COLO668 (cell line): ENCODE measurements at regions not wholly inside any gene's neighbourhood (a gene's known extent, or its start where the extent isn't known, plus 50 kb on each side); places are given as distances from the start of the nearest gene placed in this dataset.

Experiments used
- DNase-seq: peaks from one replicate; lab custom pipeline; 2025; ENCODE audit not compliant: unreplicated experiment; lab: John Stamatoyannopoulos, UW

DNA sequence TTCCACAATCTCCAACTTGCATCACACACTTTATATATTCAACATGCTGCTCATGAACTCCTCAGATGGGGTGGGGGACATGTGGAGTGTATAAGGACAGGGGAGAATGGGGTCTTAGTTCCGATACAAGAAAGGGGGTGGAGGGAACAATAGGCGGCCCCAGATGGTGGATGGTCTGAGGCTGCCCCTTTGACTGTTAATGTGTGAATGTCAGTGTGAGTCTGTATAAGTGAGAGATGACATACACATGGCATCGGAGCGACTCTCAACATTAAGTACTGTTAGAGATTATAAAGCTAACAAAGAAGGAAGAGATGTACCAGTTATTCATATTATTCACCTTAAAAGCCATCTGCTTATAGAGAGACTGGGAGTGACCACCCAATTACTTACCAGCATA lies 193.1 kb downstream of the AXIN2 start:
- no peak for DNase-seq

DNA sequence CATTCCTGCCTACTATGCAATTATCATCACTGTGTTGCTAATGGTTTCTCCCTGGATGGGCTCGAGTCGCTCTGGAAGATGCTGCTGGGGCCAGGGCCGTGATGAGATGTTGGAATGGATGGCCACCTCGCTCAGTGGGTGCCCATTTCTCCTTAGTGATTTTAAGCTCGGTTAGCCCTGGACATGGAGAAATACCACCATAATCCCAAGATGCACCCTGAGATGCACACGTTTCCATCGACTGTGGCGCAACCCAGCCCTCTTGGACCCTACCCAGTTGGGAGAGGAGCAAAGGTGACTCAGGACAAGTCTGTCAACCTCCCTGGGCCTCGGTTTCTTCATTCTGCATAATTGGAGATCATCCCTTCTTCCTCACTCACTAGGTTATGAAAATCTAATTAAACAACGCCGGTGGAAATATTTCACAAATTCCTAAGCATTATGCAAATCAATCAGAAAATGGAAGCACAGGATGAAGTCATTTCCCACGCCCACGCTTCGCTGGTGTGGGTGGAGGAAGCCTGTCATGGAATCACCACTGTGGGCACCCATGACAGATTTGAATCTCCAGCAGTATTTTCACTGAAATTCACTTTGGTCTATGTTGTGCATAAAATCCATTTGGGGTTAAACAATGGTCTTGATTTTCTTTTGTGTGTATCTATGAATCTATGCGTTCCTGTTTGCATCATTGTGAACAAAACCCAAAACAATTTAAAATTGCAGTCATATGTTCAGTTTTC lies 195.2 kb downstream of the AXIN2 start:
- no peak for DNase-seq

DNA sequence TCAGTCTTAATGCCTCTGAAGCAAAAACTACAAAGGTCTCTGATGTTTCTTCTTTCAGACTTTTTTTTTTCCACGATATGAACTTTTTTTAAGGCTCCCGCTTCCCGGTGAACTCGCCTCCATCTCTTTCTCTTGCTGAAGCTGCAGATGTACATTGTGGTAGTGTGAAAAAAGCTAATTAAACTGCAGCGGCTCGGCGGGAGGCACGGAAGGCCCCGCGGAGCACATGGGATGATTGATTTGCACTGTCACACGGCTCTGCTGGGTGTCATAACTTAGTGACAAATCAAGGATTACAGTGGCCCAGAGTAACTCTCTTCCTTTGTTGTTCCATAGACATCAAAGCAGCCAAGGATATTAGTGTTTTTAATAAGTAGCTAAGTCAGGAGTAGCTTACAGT lies 196.3 kb downstream of the AXIN2 start:
- no peak for DNase-seq

DNA sequence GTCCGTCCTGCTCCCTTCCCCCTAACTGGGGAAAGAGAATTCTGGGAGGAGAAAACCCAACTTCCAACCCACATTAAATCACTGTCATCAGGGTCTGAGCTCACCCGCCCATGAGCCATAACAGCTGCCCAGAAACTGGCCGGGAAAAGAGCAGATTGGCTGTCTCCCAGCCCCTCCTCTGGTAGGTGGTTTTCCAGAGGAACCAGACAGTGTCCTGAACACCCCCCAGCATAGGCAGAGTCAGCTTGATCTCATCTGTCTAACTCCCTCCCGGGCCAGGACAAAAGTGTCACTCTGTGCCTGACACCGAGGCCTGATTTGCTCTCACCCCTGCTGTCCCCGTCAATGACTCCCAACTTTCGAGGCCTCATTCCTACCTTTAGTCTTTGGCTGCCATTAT lies 197.0 kb downstream of the AXIN2 start:
- DNase-seq: no peak

DNA sequence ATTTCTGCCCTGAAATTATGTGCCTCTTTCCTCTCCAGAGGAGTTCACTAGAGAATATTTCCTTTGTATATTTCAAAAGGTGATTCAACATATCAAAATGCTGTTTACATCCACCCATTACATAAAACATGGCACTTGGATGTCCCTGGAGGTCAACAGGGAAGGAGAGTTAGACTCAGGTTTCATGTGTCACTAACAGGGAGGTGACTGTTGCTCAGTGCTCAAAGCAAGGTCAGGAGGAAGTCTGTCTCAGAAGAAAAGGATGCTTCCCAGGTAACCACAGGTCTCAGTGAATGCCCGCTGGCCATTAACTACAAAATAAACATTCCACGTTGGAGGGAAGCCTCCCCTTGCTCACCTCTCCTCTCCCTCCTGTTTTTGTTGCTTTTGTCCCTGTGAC lies 198.6 kb downstream of the AXIN2 start:
- DNase-seq: no peak

DNA sequence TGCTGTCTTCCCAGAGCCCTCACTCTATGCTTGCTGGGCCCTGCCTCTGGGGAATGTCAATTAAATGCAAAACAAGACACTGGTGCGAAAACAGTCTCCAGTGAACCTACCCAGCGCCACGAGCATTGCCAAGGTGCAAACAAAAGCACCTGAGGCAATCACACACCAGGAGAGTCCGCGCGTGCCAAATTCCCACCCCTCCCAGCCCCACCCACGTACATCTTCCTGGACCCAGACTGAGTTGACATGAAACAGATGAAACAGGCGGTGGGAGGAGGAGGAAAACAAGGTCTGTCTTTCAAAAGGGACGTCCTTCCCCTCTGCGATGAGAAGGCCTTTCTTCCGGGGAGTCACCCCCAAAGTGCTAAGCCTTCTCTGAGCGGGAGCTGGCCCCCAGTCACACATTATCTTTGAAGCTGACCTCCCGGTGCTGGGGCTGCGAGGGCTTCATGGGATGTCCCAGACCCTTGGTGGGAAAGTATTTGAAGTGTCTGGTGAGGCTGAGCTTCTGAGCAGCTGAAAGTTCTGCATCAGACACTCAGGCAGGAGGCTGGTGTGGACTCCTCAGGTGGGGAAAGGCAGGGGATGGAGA lies 200.4 kb downstream of the AXIN2 start:
- no peak for DNase-seq

DNA sequence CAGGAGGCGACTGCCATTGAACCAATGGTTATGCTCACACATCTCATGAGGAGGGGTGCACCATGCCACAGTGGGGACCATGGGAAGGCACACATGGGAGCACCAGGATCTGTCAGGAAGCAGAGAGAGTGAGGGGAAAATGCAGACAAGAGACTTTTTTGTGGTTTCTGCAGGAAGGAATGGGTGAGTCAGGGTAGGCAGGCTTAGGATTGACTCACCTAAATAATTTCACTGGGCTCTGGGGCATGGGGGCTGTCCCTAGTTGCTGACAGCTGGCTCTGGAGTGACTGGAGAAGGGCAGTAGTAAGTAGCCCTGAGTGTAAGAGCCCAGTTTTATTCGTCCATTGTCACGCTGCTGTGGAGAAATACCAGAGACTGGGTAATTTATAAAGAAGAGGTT lies 202.4 kb downstream of the AXIN2 start:
- DNase-seq: no peak

DNA sequence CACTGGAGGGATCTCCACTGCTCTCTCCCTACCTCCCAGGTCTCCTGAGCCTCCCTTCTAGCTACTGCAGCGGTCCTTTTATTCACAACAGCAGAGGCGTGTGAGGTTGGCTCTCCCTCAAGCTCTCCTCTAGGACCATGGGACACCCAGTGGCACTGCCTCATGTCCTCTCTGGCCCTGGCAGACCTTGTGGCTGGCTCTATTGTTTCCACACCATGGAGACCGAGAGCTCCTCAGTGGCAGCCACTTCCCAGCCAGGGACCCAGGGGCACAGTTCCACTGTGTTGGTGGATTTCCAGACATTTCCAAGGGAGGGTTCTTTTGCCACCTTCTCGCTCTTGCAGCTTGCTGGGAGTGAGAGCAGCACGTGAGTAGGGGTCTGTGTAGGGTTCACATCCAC lies 204.9 kb downstream of the AXIN2 start:
- DNase-seq: no peak

DNA sequence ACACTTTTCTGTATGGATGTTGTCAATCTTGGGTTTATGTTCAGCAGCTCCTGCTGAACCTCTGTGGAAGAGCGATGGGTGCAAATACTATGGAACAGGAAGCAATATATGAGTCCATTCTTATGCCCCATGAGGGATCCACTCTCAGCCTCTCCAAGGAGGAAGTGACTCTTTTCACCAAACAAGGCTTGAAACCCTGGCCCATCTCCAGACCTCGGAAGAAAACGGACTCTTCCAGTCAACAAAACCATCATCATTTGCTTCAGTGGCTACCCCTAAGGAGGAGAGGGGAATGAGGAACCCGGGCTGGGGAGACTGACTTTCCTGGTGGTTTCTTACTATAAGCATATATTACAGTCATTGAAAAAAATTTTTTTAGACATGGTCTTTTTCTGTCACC lies 206.2 kb downstream of the AXIN2 start:
- no peak for DNase-seq

DNA sequence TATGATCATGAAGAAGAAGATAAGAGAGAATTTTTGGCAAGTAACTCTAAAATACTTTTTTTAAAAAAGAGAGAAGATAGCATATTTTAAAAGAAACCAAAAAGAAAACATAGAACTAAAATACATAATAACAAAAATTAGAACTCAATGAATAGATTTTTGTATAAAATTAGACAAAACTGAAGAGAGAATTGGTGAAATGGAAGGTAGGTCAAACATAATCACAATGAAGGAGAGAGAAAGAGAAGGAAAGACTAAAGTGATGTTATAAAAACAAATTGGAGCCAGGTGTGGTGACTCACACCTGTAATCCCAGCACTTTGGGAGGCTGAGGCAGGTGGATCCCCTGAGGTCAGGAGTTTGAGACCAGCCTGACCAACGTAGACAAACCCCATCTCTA lies 211.5 kb downstream of the AXIN2 start:
- DNase-seq: no peak

DNA sequence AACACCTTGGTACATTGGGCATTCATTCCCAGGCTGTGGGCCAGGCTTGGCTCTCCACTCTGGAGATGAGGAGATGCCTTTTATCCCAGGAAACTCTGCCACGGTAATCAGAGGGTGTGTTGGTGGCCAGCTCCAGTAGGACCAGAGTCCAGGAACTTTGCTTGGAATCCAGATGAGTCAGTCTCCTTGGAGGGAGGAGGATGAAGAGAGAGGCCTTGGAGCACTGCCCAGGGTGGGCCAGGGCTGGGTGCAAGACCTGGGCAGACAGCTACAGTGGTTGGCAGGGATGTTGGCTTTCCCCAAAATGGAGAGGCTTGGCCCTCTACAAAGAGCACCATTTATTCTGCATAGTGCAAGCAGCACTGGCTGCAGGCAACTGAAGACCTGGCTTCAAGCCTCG lies 209.0 kb downstream of the RGS9 start:
- DNase-seq: no peak

DNA sequence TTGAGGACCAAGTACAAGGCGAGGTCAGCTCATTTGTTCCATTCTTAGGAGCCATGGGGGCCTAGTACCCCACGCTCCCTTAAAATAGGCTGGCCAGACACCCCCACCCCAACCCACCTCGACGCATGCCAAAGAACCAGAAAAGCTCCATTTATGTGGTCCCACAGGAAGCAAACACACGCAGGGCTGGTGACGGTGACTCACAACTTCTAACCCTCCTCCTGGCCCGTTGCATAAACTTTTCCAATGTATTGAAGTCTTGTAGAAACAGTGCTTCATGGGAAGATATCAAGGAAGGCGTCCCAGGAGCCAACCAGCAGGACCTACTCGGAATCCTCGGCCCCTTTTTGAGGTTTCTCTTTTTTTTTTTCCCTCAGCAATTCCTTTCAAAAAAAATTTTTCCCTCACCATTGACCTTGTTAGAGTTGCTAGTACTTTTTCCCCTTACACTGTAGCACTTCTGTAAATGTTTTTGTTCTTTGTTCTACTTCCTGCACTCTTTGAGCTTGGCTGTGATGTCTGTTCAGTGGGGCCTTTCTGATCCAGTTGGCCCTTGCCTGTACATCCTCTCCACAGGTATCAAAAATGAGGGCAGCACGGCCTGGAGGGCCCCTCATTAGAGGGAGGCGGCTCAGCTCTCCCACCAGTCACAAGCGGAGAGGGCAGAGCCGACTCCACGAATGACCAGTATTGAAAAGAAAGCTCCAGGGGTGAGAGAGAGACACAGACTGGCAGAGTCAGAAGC lies 208.3 kb downstream of the RGS9 start:
- DNase-seq: no peak

DNA sequence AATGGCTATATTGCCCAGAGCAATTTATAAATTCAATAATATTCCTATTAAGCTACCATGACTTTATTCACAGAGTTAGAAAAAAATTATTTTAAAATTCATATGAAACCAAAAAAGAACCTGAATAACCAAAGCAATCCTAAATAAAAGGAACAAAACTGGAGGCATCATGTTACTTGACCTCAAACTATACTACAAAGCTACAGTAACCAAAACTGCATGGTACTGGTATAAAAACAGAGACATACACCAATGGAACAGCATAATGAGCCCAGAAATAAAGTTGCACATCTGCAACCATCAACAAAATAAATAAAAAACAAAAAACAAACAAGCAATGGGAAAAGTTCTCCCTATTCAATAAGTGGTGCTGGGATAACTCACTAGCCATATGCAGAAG lies 203.2 kb downstream of the RGS9 start:
- DNase-seq: no peak

DNA sequence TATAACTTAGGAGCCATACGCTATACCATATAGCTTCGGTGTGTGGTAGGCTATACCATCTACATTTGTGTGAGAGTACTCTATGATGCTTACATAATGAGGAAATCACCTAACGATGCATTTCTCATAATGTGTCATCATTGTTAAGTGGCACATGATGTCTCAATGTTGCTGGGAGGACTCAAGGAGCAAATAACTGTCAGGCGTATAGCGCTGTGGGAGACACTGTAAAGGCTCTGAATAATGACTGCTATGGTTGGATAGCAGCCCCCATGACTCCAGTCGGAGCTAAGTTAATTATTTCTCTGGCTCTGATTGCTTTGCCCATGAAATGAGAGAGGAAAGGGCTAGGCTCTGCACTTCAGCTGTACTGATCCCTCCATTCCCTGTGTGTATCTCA lies 197.2 kb downstream of the RGS9 start:
- no peak for DNase-seq

DNA sequence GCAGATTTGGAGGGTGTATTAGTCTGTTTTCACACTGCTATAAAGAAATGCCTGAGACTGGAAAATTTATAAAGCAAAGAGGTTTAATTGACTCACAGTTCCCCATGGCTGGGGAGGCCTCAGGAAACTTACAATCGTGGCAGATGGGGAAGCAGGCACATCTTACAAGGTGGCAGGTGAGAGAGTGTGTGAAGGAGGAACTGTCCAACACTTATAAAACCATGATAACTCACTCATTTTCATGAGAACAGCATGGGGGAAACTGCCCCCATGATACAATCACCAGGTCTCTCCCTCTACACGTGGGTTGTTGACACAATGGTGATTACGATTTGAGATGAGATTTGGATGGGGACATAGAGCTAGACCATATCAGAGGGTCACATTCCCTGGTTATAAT lies 195.6 kb downstream of the RGS9 start:
- no peak for DNase-seq

DNA sequence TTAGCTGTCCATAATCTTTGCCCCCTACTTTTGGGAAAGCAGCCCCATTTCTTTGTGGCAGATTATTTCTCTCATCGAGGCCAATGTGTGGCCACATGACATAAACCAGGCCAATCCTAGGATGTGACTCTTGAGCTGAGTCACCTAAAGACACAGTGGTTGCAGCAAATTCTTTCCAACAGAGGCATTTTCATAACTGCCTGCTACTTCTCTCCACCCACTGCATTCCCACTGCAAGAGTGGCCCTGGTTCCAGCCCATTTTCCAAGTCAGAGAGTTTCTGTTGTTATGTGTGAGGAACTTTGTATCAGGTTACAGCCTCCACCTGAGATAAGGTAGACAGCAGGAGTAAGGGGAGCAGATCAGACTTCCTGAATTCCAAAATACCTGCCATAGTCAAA lies 195.2 kb downstream of the RGS9 start:
- no peak for DNase-seq

DNA sequence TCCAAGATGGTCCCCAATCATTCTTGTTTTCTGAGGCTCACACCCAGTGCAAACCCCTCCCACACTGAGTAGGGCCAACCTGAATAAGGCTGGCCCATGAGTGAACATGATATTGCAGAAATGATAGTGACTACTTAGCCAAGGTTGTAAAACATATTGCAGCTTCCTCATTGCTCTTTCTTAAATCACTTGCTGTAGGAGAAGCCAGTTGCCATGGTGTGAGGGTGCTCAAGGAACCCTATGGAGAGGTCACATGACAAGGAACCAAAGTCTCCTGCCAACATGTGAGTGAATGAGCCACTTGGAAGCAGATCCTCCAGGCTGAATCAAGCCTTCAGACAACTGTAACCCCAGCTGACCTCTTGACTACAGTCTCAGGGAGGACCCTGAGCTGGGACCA lies 191.4 kb downstream of the RGS9 start:
- DNase-seq: no peak

DNA sequence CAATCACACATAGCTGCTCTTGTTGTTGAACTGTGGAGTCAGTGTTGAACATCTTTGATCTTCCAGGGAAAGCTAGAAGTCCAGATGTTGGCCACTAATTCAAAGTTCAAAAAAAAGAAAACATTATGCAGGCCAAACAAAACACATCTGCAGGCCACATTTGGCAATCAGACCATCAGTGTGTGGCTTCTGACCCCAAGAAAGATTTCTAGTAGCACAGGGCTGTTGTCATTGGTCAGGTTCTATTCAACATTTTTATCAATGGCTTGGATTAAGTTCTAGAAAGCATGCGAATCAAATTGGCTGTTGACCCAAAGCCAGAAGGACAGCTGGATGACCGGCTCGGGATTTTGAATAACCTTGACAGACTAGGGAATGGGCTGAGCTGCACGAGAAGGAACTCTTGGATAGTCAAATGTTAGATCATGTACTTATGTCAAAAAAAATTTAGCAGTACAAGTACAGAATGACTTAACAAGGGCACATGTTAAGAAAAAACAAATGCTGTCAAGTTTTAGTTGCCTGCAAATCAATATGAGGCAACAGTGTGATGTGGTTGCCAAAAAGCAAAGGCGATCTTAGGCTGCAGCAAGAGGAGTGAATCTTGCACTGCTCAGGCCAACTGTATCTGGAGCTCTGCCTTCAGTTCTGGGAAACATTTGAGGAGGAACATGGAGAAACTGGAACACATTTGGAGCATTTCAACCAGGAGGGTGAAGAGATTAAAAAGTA lies 187.6 kb downstream of the RGS9 start:
- no peak for DNase-seq

DNA sequence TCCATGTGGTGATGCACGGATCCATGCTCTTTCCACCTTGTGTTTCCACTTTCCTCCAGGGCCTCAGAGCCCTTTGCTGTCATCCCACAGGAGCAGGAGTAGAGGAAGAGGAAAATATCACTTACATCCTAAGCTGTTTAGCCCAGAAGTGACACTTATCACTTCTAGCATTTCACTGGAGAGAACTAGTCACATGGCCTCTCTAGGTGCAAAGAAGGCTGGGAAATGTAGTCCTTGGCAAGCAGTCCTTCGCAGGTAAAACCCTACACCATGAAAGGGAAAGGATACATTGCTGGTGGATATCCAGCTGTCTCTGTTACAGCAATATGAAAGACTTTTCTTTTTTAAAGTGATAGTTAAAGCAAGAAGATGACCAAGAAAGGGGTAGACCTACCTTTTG lies 185.9 kb downstream of the RGS9 start:
- DNase-seq: no peak

DNA sequence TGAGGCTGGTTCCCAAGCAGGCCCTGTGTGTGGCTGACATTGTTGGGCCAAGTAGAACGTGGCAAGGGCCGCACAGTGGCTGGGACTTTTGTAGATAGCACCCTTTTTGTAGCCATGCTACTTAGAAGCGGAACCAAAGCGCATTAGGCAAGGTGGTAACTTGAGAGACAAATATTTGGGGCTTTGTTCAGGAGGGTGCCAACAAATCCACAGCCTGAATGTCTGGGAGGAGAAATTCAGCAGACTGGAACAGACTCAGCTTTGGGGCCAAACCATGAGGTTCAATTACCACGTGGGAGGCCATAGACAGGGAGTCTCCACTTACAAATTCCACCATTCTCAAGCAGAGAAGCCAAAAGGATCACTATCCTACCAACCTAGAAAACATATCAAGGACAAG lies 183.7 kb downstream of the RGS9 start:
- DNase-seq: no peak

DNA sequence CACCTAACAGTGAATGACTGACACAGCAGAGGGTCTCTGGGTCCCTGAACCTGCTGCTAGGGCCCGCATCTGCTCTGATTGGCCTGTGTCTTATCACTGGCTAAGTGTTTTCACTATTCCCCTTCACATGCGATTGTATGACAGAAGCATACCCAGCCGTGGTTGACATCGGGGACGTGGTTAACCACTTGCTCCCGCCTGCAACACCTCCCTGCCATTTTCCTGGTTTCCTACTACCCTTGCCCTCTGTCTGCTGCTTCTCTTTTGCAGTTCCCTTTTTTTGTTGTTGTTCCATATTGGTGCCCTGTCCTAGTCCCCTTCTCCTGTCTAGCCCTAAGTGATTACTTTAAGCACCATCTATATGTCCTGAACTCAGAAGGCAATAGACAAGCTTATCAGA lies 177.0 kb downstream of the RGS9 start:
- DNase-seq: no peak
